T-helper 1 cell (primary cell): ENCODE measurements at regions not wholly inside any gene's neighbourhood (a gene's known extent, or its start where the extent isn't known, plus 50 kb on each side); places are given as distances from the start of the nearest gene placed in this dataset.
"Not testable (repeated sequence)": the region's sequence is repeated elsewhere in the genome, so short reads cannot be mapped to it uniquely, and the experiment has no call there.

Experiments
- DNase-seq, 5 donors: peaks; one replicate each; pipeline ENCODE4 v3.0.0-alpha.2; 2012 to 2020

DNA sequence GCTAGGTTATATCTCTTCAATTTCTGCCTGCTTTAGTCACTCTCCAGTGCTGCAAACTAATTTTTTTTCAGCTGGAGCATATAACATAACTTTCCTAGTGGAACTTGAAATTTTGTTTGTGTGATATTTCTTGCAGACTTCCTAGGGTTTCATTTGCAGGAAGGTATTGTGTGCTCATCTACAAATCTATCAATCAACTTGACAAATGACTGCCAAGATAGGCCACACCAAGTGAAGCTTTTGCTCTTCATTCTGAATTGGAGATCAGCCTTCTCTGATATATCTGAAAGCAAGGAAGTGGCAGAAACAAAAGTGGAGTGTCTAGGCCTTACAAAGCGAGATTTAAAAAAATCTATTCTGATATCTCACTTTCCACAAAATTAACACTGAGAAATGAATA, 551.1 kb upstream of the LRFN5 start:
- DNase-seq = no peak

DNA sequence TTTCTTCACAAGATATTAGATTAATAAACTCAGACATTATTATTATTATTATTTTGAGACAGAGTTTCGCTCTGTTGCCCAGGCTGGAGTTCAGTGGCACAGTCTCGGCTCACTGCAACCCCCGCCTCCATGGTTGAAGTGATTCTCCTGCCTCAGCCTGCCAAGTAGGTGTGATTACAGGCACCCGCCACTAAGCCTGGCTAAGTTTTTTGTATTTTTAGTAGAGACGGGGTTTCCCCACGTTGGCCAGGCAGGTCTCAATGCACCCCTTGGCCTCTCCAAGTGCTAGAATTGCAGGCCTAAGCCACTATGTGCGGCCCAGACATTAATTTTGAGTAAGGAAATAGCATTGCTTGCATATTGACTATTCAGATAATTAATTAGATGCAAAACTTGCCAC, 554.9 kb upstream of the LRFN5 start:
- DNase-seq = no peak

GRCh38 chr14:41047763-41048162, 558.9 kb upstream of the LRFN5 start:
- DNase-seq = no peak

DNA sequence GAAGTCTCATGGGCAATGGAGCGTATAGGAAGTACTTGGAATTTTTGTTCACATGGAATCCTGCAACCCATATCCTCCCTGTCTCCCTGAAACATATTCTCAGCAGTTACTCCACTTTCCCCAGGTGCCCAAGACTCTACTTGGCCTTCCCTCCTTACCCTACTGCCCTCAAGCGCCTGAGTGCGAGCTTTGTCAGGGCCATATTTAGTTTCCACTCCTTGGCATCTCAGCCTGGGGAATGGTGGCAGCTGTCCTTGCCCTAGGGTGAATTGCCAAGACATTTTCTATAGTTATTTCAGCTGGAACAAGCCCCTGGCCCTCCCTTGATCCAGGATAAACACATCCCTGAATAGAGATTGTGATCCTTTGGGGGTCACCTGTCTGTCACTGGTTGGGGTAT, 569.3 kb upstream of the LRFN5 start:
- no peak for DNase-seq

GRCh38 chr14:41034969-41035368, 571.7 kb upstream of the LRFN5 start:
- no peak for DNase-seq

DNA sequence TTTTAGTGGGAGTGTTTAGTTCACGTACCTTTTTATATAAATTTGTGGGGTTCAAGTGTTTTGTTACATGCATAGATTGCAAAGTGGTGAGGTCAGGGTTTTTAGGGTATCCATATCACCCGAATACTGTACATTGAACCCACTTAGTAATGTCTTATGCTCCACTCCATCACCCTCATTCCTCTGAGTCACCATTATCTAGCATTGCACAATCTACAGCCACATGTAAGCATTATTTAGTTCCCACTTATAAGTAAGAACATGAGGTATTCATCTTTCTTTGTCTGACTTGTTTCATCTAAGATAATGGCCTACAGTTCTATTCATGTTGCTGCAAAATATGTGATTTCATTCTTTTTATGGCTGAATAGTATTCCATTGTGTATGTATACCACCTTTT, 583.7 kb upstream of the LRFN5 start:
- no peak for DNase-seq

GRCh38 chr14:41016213-41016612, 590.5 kb upstream of the LRFN5 start:
- DNase-seq = no peak

DNA sequence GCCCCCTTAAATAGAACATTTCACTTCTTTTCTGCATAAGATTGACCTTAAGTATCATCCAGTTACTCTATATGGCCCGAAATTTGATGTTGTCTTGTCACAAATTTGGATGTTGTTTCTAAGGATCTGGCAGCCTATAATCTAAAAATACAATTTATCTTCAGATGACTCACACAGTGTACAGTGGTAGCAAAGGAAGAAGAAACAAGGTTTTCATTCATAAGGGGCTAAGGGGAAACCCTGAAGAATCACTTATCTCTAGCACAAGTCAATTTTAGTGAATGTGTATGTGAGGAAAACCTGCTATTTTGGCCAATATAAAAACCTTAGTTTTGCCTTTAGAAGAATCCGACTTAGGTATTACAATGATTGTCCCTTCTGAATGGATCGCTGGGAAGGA, 606.3 kb upstream of the LRFN5 start:
- no peak for DNase-seq

DNA sequence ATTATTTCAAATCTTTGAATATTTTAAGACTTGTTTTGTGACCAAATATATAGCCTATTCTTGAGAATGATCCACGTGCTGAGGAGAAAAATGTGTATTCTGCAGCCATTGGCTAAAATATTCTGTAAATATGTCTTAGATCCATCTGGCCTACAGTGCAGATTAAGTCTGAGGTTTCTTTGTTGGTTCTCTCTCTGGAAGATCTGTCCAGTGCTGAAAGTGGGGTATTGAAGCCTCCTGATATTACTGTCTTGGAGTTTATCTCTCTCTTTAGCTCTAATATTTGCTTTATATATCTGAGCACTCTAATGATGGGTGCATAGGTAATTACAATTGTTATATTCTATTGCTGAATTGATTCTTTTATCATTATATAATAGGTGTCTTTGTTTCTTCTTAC, 617.4 kb upstream of the LRFN5 start:
- no peak for DNase-seq

DNA sequence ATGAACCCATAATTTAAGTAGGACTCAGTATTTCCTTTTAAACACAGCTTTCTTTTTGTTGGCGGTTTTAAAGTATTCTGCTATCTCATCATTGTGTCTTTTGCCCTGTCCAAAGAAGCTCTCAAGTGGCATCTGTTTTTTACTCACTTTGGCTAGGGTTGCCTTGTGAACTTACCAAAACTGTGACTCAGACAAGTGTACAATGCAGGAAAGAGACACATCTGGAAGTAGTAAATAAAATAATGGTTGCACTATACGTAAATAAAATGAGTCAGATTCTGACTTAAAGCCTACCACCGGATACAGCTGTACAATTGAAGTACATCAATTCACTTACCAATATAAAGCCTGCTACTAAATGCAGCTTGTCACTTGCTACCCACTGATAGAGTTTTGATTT, 619.2 kb upstream of the LRFN5 start:
- DNase-seq = no peak

DNA sequence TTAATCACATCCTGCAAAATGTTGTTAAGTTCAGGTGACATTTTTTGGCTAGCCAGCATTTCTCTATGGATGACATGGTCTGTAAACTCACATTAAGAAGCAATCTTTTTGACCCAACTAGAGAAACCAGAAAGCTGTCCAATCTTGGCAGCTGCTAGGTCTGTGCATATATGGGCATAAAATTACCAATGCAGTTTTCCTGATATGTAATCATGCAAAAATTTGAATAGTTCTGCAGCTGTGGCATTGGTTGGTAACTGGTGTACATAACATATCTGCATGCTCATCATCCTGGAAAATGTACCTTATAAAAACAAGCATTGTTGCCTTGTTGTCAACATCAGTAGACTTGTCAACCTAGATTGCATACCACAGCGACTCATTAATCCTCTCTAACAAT, 620.0 kb upstream of the LRFN5 start:
- DNase-seq = no peak

- no peak for DNase-seq
These were observed 621.1 kb upstream of the LRFN5 start for GRCh38 chr14:40985584-40985983.

- DNase-seq = no peak
These were observed 623.1 kb upstream of the LRFN5 start for GRCh38 chr14:40983604-40984003.

DNA sequence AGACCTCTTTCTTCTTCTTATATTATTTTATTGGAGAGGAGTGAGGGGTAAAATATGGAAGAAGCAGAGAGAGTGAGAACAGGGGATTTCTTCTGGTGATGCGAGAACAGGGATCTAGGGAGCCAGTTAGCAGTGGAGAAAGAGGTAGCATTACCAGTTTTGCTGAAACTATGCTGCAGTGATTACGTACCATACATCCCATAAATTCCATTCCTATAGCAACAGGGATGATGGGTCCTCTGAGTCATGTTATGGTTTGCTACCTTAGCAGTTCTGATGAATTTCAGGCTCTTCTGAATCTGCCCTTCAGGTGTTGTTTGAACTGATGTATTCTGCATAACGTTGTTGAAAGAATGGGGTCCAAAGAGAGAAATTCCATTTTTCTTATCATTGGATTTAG, 625.4 kb upstream of the LRFN5 start:
- DNase-seq = no peak

- not testable (repeated sequence) for DNase-seq
These were observed 646.4 kb upstream of the LRFN5 start for GRCh38 chr14:40960257-40960656.

DNA sequence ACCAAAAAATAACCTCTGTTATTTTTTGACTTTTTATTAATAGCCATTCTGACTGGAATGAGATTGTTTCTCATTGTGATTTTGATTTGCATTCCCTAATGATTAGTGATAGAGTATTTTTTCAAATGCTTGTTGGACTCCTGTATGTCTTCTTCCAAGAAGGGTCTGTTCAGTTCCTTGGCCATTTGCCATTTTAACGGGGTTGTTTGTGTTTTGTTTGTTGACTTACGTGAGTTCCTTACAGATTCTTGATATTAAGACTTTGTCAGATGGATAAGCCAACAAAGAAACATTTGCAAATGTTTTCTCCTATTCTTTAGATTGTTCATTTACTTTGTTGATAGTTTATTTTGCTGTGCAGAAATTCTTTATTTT, 651.6 kb upstream of the LRFN5 start:
- no peak for DNase-seq

DNA sequence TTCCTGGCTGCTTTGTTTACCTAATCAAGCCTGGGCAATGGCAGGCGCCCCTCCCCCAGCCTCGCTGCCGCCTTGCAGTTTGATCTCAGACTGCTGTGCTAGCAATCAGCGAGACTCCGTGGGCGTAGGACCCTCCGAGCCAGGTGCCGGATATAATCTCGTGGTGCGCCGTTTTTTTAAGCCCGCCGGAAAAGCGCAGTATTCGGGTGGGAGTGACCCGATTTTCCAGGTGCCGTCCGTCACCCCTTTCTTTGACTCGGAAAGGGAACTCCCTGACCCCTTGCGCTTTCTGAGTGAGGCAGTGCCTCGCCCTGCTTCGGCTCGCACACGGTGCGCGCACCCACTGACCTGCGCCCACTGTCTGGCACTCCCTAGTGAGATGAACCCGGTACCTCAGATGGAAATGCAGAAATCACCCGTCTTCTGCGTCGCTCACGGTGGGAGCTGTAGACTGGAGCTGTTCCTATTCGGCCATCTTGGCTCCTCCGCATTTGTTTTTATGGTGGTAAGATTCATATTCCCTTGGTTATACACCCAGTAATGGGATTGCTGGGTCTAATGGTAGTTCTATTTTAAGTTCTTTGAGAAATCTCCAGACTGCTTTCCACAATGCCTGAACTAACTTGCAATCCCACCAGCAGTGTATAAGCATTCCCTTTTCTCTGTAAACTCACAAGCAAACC, 652.1 kb upstream of the LRFN5 start:
- DNase-seq = not testable (repeated sequence)

DNA sequence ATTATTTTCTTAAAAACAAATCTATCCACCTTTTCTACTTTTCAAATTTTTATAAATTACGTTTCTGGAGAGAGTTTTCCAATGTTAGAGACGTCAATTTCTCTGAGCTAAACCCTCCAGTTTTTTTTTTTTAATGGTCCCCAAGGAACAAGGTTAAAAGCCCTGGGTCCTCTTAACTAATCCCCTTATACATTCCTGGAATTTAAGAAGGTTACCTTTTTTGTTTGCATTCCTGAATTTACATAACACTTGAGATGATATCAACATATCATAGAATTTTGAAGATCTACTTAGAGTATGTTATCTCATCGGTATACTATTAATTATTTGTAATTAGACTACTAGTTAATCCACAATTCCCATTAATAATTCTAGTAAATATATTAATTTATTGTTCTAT, 662.2 kb upstream of the LRFN5 start:
- no peak for DNase-seq

DNA sequence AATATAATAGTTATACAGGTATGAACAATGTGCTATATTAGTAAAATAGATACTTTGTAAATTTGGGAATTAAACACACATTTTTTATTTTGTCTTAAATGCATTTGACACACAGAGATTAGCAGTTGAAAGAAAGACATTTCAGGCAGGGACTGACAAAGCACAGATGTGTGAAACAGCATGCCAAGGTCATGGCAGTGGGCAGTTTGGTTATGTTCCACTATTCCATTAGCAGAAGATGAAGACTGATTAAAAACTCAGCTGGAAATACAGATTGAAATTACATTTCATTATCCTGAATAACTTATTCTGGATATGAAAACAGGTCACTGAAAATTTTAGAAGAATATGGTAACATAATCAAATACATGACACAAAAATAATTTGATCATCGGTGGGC, 669.8 kb upstream of the LRFN5 start:
- DNase-seq = no peak

DNA sequence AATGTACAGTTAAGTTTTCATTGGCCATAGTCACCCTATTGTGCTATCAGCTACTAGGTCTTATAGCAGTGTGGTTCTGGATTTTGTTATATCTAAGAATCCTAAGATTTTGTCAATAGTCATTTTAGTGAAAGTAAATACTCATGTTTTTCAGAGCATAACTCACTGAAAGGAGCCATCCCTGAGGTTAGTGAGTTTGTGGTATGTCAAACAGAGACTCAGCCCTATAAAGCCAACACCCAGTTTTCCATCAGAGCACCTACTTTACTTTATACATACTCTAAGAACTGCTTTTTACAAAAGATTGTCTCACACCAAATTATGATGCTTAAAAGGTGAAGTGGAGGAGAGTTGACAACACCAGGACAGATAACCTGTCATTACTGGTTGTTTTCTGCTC, 686.3 kb upstream of the LRFN5 start:
- no peak for DNase-seq

DNA sequence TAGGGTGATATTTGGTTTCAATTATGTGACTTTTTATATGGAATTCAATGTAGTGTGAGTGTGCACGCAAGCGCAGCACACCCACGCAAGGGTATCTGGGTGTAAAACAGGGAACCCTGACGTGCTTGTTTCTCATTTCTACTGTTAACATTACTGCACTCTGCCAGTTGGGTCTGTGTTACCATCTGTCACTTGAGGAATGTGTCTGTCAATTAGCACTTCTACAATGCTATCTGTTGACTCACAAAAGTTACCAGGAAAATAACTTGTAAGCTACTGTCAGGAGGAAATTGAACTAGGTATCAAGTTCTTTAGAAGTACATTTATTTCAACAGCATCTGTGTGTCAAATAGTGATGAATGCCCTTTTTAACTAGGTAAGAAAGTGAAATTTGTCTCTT, 695.5 kb upstream of the LRFN5 start:
- no peak for DNase-seq

DNA sequence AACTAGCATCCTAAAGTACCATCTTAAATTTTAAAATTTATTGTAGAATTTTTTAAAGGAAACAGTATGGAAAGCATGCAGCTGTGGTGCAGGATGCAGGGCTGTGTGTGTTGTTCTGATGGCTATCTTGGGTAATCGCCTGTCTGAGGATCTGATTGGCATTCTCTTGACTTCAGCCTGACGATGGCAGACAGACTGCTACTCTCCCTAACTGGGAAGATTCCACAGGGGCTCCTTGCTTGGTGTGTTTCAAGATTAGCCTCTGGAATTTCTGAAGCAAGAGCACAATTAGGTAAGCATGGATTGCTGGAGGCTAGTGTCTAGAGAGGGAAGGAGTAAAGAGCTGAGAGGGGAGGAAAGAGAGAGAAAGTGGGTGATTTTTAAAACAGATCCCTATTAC, 696.8 kb upstream of the LRFN5 start:
- DNase-seq = no peak

DNA sequence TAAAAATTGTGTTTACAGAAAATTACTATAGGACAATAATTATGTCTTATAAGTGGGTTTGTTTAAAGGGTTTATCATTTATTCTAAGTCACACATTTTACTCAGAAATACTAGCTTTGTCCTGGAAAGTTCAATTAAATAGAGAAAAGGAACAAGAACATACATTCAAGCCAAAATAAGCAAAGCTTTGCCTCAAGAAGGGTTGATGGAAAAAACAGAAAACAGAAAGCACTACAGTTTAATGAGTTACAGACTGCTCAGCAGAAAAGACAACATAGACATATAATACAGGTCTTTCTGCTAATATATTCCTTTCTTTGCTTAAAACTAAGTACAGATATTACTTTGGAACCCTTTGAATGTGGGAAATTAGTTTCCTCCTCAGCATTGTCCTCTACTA, 703.0 kb upstream of the LRFN5 start:
- DNase-seq = no peak

- DNase-seq = no peak
These were observed 707.2 kb upstream of the LRFN5 start for GRCh38 chr14:40899435-40899834.

- no peak for DNase-seq
These were observed 711.8 kb upstream of the LRFN5 start for GRCh38 chr14:40894846-40895245.

DNA sequence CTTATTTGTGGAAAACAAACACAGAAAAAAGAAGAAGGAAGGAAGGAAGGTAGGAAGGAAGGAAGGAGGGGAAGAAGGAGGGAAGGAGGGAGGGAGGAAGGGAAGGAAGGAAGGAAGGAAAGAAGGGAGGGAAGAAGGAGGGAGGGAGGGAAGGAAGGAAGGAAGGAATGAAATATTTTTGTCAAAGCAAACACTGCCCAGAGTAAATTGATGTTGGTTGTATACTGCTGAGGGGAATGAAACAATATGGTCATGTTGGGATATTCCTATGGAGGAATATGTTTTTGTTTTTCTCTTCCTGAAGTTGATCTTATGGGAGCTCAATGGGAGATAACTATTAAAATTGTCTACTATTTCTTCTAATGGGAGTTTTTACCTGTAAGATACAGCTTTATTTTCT, 717.5 kb upstream of the LRFN5 start:
- DNase-seq = no peak
